SK-N-MC (cell line): ENCODE measurements at regions not wholly inside any gene's neighbourhood (a gene's known extent, or its start where the extent isn't known, plus 50 kb on each side); places are given as distances from the start of the nearest gene placed in this dataset.

Experiments used
- EZH2 ChIP-seq: fragments of 200-600 bp; sonication (generic); IDR thresholded peaks from one replicate; pipeline ENCODE4 v1.6.1; 2017; ENCODE audit warnings: antibody characterized with exemption
- FOXP2 ChIP-seq: optimal IDR thresholded peaks from 2 replicates; pipeline ENCODE3; 2011; ENCODE audit warnings: mild to moderate bottlenecking, moderate library complexity; ENCODE audit not compliant: insufficient read depth; ENCODE audit errors: extremely low read length, control extremely low read depth
- POLR2AphosphoS5 ChIP-seq: IDR thresholded peaks from 2 replicates; pipeline ENCODE4 v1.6.1; 2012; ENCODE audit warnings: mild to moderate bottlenecking, low read depth, low read length, borderline replicate concordance

DNA sequence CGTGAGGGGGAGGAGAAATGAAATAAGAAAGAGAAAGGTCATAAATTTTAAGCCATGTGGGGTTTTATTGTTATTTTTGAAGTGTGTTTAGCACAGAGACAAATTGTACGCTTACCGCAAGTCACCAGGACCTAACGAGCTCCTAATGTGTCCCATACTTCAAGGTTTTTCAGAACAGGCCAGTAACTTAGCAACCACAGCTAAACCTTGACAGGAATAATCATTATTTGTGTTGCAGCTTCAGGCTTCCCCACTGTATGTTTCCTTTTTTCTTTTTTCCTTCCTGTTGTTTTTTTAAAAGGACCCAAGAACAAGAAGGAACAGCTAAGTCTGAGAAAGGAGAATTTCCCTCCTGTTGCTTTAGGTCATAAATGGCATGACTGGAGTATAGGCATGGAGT, 160.8 kb downstream of the TUSC7 start:
- no peak for TF ChIP-seq EZH2
- TF ChIP-seq POLR2AphosphoS5: no peak
- no peak for TF ChIP-seq FOXP2
